GM19372 (cell line): ENCODE measurements at regions not wholly inside any gene's neighbourhood (a gene's known extent, or its start where the extent isn't known, plus 50 kb on each side); places are given as distances from the start of the nearest gene placed in this dataset.

Source experiments
- ATAC-seq: cut with Tn5 transposase; IDR thresholded peaks from one replicate; pipeline ENCODE4 v1.9.1; 2021; ENCODE audit warnings: mild to moderate bottlenecking, low read depth, moderate library complexity; ENCODE audit not compliant: unreplicated experiment

DNA sequence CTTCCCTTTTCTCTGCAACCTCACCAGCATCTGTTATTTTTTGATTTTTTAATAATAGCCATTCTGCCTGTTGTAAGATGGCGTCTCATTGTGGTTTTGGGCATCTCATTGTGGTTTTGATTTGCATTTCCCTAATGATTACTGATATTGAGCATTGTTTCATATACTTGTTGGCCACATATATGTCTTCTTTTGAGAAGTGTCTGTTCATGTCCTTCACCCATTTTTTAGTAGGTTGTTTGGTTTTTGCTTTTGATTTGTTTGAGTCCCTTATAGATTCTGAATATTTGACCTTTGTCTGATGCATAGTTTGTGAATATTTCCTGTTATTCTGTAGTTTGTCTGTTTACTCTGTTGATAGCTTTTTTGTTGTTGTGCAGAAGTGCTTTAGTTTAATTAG, 312.2 kb upstream of the TBC1D5 start:
- no peak for ATAC-seq

DNA sequence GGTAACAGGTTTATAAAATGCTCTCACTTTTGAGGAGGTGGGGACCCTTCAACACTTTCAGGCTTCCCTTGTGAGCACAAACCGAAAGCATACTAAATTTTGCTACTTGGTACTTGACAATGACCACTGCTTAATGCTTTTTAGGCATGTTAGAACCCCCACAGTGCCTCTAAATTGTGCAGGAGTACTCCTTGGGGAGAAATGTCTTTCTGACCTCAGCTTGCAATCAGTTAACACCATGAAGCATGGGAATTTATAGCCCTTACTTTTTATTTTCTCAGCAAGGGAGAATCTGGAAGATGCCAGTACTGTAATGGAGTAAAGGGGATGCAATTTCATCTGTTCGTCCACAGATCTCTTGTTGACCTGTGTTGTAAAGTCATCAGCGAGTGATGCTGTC, 308.9 kb upstream of the TBC1D5 start:
- ATAC-seq, result no peak

DNA sequence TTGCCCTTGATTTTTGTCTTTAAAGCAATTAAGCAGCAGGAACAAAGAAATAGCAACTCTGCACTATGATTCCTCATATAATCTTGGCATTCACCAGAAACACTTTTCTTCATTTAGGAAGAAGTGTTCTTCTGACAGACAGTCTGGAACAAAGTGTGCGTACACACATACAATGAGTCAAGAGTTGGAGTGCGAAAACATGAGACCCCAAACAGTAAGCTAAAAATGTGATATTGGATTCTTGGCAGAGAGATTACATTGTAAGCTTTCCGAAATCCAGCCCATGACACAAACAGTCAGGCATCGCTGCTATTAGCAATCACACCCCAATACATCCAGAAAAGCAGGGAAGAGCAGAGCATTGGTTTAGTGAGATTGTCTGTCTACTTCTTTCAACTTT, 306.7 kb upstream of the TBC1D5 start:
- no peak for ATAC-seq

DNA sequence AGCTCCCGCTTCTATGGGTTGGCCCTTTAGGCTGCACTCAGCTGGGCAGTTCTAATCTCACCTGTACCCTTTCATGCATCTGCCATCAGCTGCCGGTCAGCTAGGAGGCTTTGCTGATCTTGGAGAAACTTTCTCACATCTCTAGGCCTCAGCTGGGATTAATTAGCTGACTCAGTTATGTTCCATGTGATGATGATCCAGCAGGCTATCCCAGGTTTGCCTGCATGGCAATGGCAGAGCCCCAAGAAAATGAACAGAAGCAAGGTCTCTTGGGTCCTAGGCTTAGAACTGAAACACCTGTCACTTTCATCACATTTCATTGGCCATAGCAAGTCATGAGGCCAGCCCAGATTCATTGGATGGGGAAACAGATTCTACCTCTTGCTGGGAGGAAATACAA, 304.6 kb upstream of the TBC1D5 start:
- no peak for ATAC-seq

DNA sequence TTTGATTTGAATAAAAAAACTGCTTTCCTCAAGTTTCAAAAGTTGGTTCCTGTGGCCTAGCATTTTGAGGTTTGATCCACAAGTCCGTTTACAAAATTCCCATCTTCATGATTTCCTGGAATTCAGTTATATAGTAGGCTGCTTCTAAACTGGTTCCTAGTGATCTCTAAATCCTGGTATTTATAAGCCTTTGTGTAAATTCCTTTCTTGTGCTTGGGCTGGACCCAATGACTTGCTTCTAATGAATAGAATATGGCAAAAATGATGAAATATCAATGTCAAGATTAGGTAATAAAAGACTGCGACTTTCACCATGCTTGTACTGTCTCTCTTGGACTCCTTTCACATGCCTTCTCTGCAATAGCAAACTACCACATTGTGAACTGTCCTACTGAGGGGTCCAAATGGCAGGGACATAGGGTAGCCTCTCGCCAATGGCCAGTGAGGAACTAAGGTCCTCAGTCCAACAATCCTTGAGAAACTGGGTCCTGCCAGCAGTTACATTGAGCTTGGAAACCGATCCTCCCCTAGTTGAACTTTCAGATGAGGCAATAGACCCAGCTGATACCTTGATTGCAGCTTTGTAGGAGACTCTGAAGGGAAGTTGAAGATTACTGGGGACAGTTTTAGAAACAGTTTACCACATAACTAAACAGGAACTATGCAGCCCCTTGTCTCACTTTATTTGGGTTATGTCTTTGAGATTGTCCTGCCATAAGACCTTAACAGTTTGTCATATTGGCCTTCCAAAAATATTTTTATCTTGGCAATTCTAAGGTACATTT, 303.9 kb upstream of the TBC1D5 start:
- ATAC-seq, result no peak

DNA sequence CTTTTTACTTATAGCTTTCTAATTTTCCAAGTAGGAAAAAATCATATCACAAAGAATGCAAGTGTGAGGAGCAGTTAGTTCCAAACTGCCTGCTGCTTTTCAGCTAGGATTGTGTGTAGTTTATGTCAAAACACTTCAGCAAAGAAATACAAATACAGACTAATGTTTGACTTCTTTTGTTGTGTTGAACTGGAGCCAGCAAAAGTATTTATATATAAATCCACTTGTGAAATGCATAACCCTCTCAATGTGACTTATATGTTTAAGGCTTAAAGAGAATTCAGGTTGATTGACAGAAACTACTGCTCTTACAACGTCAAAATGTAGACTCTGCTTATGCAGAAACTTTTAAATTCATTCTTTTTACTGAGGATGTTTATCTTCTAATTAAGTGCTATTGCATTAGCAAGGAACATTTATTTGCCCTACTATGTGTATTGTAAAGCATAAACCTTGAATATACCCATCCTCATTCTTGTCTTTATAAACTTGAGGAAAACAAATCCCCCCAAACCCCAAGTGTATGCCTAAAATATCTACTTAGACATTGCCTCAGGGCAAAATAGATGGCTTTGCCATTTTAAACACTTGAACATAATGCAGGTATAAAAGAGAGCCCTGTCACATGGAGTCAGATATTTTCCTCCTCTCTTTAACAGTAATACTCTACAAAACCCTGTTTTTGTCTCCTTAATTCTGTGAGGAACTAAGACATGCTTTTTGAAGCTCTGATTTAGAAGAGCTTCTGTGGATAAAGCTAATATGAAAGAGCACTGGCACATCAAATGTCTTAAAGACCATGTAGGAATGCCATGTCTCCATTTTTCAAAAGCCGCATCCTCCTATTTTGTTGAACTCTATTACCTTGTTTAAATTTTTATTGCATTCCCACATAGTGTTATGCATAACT, 302.8 kb upstream of the TBC1D5 start:
- ATAC-seq, result no peak

DNA sequence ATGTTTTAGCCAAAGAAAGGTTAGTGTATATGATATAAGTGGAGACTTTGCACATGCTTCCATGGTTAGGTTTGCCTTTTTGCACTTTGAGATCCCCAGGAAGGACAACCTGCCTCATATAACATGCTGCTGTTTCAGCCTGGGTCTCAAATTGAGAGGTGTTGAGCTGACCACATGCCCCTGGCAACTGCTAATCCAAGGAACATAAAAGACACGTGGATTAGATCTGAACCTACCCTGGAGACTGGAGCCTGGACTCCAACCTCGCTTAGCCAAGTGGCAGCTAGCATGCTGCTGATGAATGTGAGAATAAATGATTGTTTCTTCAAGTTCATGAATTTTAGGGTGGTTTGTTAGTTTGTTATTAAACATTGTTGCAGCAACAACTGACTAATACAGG, 301.8 kb upstream of the TBC1D5 start:
- no peak for ATAC-seq

DNA sequence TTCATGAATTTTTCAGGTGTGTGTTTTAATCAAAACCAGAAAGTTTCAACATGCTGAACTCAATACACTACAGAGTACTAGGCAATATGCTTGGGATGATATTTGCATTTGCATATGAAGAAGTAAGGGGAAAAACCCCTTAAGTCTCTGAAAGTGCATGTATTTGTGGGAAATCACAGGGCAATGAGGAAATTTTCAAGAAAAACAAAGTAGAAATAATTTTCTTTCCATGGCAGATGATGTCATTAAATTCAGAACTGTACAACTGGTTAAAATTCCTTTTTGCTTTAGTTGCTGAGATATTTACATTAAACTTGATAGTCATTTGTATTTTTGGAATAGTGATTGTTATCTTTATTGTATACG, 294.0 kb upstream of the TBC1D5 start:
- ATAC-seq, result no peak

DNA sequence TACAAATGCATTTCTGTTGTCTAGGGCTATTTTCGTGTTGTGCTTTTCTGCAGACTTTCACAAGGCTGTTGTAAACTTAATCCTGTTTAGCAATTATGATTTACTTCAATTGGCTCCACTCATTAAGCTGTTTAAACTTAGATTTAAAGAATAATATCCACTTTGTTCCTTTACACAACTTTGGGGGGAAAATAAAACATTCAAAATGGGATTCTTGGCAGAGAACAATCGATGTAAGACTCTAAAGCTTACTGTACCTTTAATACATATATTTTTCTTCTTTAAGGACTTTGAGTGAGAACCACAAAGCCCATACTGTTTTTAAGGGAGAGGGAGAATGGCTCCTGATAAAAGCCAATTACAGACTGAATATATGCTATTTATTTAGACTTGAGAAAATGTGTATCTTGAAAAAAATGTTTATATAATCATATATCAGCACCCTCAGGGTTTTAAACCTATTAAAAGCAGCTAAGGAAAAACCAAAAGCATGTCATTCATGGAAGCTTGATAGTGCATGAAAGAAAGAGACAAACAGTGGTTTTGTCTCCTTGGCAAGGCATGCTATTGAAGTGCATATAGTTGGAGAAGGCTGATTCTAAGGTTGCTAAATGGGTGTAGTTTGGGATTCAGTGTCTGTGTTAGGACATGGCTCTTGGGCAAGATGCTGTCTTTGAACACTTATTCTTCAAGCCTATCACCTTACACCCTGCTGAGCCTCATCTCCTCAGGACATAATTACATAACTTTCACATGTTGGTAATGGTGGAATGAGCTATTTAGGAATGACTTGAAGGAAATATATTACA, 293.4 kb upstream of the TBC1D5 start:
- ATAC-seq, result no peak

DNA sequence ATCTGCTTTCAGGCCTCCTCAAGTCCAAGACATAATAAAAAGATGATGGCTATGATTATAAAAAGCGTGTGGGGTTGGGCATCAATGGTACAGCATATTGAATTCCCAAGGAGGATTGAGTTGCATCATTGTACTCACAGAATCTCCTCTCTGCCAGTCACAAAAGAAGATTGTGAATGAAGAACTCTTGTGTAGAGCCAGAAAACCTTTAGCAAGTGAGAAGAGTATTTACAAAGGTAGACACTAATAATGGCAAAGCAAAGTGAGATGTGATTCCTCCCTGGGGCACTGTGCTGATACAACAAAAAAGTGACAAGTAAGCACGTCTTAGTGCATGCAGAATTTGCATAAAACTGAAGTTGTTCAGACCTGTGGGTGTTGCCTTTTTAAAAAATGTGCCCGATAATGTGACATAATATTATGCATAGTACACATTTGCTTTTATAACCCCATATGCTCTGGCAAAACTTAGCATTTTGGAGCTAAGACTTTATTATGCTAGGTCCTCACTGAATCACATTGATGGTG, 291.2 kb upstream of the TBC1D5 start:
- no peak for ATAC-seq

DNA sequence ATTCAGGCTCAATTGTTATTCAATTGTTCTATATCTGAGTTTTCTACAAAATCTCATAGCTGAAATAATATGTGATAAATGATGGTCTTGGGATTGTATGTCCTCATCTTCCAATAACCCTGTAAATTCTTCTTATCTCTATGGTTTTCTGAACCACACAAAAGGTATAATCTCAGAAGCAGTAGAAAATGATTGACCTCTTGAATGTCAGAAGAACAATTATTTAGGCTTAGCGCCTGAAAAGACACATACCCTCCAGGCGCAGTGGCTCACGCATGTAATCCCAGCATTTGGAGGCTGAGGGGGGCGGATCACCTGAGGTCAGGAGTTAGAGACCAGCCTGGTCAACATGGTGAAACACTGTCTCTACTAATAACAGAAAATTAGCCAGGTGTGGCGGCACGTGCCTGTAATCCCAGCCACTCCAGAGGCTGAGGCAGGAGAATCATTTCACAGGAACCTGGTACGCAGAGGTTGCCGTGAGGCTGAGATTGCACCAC, 288.0 kb upstream of the TBC1D5 start:
- ATAC-seq, result no peak

DNA sequence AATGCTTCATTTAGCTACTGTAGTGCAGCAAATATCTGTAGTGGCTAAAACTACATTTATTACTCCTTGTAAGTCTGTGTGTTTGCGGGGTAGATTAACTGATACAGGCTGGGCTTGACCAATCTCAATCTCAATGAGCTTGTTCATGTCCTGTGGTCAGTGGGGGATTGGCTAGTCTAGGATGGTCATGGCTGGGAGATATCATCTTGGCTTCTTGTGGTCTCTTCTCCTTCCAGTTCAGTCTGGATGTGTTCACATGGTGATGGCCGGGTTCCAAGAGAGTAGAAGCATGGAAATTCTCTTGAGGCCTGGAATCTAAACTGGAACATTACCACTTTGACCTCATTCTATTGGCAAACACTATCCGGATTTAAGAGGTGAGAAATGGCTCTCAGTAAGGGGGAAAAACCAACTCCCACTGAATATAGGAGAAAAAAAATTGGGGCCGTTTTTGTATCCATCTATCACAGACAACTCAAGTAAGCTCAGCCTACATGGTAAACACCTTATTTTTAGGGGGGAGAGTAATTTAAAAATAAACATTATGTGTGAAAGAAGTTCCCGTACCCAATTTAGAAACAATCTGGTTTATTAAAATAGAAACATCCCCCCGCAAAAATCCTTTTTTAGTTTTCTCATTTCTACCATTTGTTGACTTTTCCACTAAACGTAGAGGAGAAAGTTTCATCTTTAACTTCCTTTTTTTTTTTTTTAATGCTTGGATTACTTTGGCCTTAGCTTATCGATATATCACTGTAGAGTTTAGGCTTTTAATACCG, 284.9 kb upstream of the TBC1D5 start:
- ATAC-seq, result no peak

DNA sequence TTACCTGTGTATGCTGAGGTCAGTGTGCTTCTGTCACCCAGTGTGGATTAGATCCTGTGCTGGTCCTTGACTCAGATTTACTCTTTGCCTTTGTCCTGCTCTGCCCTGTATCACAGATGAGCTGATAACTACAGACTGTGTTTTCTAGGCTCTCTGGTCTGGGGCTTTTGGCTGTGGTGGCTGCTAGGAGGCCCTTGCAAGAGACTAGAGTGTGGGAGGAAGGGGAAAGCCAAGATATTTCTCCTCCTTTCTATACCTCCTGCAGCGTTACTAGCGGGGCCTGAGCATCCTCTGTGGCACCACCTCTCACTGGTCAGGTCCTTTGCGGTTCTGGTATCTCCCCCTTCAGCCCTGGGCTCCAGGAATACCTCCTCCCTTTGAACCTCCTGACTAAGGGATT, 282.3 kb upstream of the TBC1D5 start:
- no peak for ATAC-seq

DNA sequence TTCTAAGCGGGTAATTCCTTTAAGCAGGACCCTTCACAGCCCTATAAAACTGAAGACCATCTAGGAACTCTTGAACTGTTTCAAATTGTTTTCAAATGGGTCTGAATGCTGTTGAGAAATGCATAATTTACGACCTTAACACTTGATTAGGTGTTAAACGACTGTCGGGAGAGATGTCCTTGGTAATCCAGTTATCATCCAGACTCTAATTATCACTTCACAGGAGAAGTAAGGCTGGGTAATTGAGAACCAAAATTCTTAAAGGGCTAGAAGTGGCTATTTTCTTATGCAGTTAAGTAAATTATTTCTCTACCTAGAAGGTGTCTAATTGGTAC, 276.7 kb upstream of the TBC1D5 start:
- ATAC-seq, result no peak

DNA sequence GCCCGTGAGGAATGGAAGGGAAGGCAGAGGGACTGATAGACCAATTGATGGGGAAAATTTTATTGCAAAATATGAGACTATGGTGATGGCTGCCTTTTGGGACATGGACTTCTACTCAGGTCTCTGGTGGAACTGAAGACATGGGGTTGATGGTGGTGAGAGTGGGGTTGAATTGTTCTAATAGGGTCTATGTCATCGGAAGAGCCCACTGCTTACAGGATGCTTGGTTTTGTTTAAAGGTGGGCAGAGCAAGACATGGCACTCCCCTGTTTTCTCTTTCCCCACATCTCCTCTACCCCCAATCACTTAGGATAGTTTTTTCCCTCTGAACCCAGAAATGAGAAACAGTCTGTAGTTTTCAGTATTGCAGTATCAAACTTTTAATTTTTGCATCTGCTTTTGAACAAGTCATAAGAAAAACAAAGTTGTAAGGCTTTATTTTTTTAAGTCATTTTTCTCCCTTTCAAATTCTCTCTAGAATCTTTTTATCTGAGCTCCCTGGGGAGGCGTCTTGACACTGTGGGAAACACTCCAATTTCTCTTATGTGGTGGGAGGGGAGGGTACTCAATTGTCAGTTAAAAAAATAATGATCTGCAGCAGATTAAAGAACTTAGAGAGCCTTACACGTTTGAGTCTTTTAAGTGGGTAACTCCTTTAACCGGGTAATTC, 276.2 kb upstream of the TBC1D5 start:
- ATAC-seq, result no peak

DNA sequence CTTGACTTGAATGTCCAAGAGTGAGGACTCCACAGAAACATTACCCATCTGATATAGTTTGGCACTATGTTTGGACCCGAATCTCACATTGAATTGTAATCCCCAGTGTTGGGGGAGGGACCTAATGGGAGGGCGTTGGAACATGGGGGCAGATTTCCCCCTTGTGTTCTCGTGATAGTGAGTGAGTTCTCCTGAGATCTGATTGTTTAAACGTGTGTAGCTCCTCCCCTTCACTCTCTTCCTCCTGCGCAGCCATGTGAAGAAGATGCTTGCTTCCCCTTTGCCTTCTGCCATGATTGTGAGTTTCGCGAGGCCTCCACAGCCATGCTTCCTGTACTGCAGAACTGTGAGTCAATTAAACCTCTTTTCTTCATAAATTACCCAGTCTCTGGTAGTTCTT, 273.9 kb upstream of the TBC1D5 start:
- no peak for ATAC-seq

DNA sequence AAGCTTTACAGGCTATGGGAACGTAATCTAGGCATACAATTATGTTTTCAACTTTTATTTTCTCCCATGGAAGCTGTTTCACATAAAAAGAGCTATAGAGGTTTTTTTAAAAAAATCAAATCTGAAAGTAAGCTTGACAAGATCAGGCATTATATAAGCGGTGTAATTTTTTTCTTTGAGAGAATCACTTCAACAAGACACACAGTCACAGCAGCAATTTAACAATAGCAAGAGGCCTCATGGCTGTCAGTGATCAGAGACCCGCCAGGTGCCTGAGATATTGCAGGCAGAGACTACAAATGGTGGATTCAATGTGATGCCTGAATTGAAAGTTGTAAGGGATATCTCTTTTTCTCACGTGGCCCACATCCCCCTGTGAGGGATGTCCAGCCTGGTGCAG, 270.5 kb upstream of the TBC1D5 start:
- no peak for ATAC-seq

DNA sequence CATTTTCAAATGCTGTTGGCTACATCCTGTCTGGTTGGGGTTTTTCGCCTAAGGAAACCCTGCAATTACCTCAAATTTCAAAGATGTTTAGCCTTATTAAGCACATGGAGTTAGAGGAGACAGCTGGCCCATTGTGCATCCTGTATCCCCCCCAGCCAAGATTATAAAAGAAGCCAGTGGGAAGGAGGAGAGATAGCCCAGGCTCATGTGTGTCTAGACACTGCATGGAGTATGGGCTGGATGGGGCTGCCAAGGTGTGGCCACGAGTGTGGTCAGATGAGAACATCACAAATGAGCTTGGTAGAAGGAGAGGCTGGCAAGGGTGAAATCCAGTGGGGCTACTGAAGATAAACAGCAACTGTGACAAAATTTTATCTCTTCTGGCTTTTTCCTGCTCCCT, 270.0 kb upstream of the TBC1D5 start:
- no peak for ATAC-seq

DNA sequence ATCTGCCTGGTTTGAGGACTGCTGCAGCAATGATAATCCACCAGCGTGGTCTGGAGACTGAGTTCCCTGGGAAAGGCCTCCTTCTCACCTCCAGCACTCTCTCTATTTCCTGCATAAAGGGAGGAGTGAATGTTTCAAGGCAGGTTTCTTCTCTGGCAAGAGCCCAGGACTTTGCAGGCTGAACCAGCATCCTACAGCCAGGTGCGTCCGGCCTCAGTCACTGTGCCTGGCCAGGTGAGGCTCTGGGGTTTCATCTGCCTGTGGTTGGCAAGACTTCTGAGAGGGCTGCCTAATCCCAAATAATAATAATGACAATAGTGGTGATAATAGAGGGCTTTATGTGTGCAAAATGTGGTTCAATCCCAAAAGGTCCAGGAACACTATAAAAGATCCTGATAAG, 269.0 kb upstream of the TBC1D5 start:
- ATAC-seq, result no peak

DNA sequence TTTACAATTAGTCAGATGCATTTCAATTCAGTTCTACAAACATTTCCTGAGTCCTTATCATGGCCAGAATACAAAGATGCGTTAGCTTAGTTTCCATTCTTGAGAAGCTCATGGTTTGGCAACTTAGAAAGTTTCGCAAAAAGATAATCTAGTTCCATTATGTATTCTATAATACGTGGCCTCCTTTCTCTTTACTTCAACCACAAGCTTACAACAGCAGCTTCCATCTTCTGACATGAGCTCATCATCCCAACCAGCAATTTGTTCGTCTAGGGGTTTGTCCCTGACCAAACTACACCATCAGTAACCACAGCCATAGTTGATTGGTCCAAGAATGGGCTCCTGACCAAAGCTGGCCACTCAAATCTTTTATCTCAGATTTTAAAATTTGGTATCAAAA, 267.6 kb upstream of the TBC1D5 start:
- no peak for ATAC-seq
